Common myeloid progenitor, CD34-positive (primary cell): ENCODE measurements at regions not wholly inside any gene's neighbourhood (a gene's known extent, or its start where the extent isn't known, plus 50 kb on each side); places are given as distances from the start of the nearest gene placed in this dataset.
"Not testable (repeated sequence)": the region's sequence is repeated elsewhere in the genome, so short reads cannot be mapped to it uniquely, and the experiment has no call there.

ENCODE experiments used
- CTCF ChIA-PET: fragments of 350-600 bp; sonication (Branson Sonifier 250); formaldehyde crosslinking; loops from one replicate; lab custom pipeline; 2021; ENCODE audit warnings: antibody characterized with exemption; lab: Charles Lee
- POLR2A ChIA-PET: fragments of 350-600 bp; sonication (Branson Sonifier 250); formaldehyde crosslinking; loops from one replicate; lab custom pipeline; 2021; ENCODE audit warnings: antibody characterized with exemption; lab: Charles Lee
- DNase-seq, 3 donors: peaks; one replicate each; pipeline versions ENCODE4 v3.0.0 to v3.0.0-alpha.2; 2013
- H3K27ac ChIP-seq, 2 experiments: 1 replicate in 1 of 2; 2 replicates in 1 of 2; pipeline ENCODE4 v1.7.0; 2013; ENCODE audit warnings: inconsistent platforms in 2 of 2, low read length in 2 of 2, mild to moderate bottlenecking in 2 of 2, low read depth in 1 of 2, moderate library complexity in 1 of 2; ENCODE audit not compliant: severe bottlenecking in 2 of 2, insufficient read depth in 1 of 2, poor library complexity in 1 of 2
- H3K27me3 ChIP-seq, 5 experiments: replicated peaks in 2 of 5; 1 replicate in 3 of 5; 2 replicates in 2 of 5; pipeline versions ENCODE4 v1.6.1 to v1.7.0; 2013; ENCODE audit warnings: low read length in 4 of 5, mild to moderate bottlenecking in 2 of 5, moderate library complexity in 2 of 5, inconsistent platforms in 1 of 5; ENCODE audit not compliant: insufficient read depth in 5 of 5, control insufficient read depth in 4 of 5
- H3K36me3 ChIP-seq, 4 experiments: 1 replicate in 2 of 4; 2 replicates in 2 of 4; pipeline versions ENCODE4 v1.6.1 to v1.7.0; 2013; ENCODE audit warnings: low read length in 3 of 4, control low read depth in 1 of 4, mild to moderate bottlenecking in 1 of 4; ENCODE audit not compliant: control insufficient read depth in 4 of 4, insufficient read depth in 4 of 4
- H3K4me1 ChIP-seq, 4 experiments: 1 replicate in 3 of 4; 2 replicates in 1 of 4; pipeline versions ENCODE4 v1.6.1 to v1.7.1; 2013; ENCODE audit warnings: low read length in 3 of 4, mild to moderate bottlenecking in 3 of 4, control low read depth in 1 of 4, inconsistent platforms in 1 of 4, moderate library complexity in 1 of 4; ENCODE audit not compliant: control insufficient read depth in 4 of 4, insufficient read depth in 4 of 4; ENCODE audit errors: control extremely low read depth in 1 of 4
- H3K4me3 ChIP-seq, 7 experiments: 1 replicate in 4 of 7; 2 replicates in 3 of 7; pipeline versions ENCODE4 v1.5.1 to v1.7.0; 2013; ENCODE audit warnings: mild to moderate bottlenecking in 7 of 7, low read length in 6 of 7, moderate library complexity in 6 of 7, inconsistent platforms in 2 of 7, low read depth in 2 of 7, control low read depth in 1 of 7; ENCODE audit not compliant: insufficient read depth in 4 of 7, control insufficient read depth in 1 of 7; ENCODE audit errors: extremely low read depth in 1 of 7
- H3K9me3 ChIP-seq, 5 experiments: 1 replicate in 4 of 5; 2 replicates in 1 of 5; pipeline versions ENCODE4 v1.6.1 to v1.7.1; 2013; ENCODE audit warnings: low read length in 4 of 5, mild to moderate bottlenecking in 2 of 5, inconsistent platforms in 1 of 5, low read depth in 1 of 5, moderate library complexity in 1 of 5; ENCODE audit not compliant: control insufficient read depth in 4 of 5, insufficient read depth in 2 of 5; ENCODE audit errors: control extremely low read depth in 1 of 5
- WGBS: methylation state at CpG from one replicate; pipeline ENCODE4 v1.1.5; 2013; ENCODE audit not compliant: insufficient coverage; 5-methylcytosine and 5-hydroxymethylcytosine counted together

GRCh38 chr4:100879471-100879870, 361.6 kb upstream of the EMCN start:
- H3K27ac ChIP-seq: no peak overlapping the region
- peaks cover 0 to 8% (median 0%) of the 10 kb centered on the region in 4 experiments for H3K4me1 ChIP-seq
- CTCF ChIA-PET: no interaction called here
- no peak for DNase-seq
- no peaks in the 10 kb centered on the region for H3K36me3 ChIP-seq
- POLR2A ChIA-PET: no interaction called here
- no peaks in the 10 kb centered on the region for H3K9me3 ChIP-seq
- 100% methylated on average over 1 of the region's 1 CpG for WGBS
- H3K27me3 ChIP-seq: no peaks in the 10 kb centered on the region
- H3K4me3 ChIP-seq: no peak overlapping the region

- ChIA-PET POLR2A (interaction anchor here (0.7 kb wide), 1 partner anchor 134 kb away, joined by 3 read pairs; no protein-coding TSS in a partner anchor), CTCF (no interaction called here)
- no peaks in the 10 kb centered on the region for H3K27me3 ChIP-seq
- peaks cover 0 to 8% (median 0%) of the 10 kb centered on the region in 4 experiments for H3K4me1 ChIP-seq
- H3K27ac ChIP-seq: no peak overlapping the region
- H3K36me3 ChIP-seq: no peaks in the 10 kb centered on the region
- no peaks in the 10 kb centered on the region for H3K9me3 ChIP-seq
- peak in 2 of 3 donors; percentile 10 to 35 for DNase-seq
- no peak overlapping the region for H3K4me3 ChIP-seq
Observed at GRCh38 chr4:100876546-100876945, 358.7 kb upstream of the EMCN start.

- Histone ChIP-seq H3K4me1 (peaks cover 0 to 8% (median 0%) of the 10 kb centered on the region in 4 experiments), H3K27ac (no peak overlapping the region), H3K36me3 (no peaks in the 10 kb centered on the region), H3K27me3 (no peaks in the 10 kb centered on the region), H3K9me3 (no peaks in the 10 kb centered on the region), H3K4me3 (no peak overlapping the region)
- ChIA-PET POLR2A (no interaction called here), CTCF (no interaction called here)
- DNase-seq: no peak
- WGBS: 94% methylated on average over 3 of the region's 4 CpGs
Observed at GRCh38 chr4:100875296-100876068, 357.7 kb upstream of the EMCN start.

GRCh38 chr4:100872811-100873210, 355.0 kb upstream of the EMCN start:
- DNase-seq: no peak
- ChIA-PET CTCF (no interaction called here), POLR2A (interaction anchor here (0.6 kb wide), 1 partner anchor 179 kb away, joined by 3 read pairs; no protein-coding TSS in a partner anchor)
- 100% methylated on average over 3 of the region's 3 CpGs for WGBS
- Histone ChIP-seq H3K36me3 (no peaks in the 10 kb centered on the region), H3K27ac (no peak overlapping the region), H3K4me1 (peaks cover 0 to 8% (median 0%) of the 10 kb centered on the region in 4 experiments), H3K4me3 (no peak overlapping the region), H3K27me3 (no peaks in the 10 kb centered on the region), H3K9me3 (no peaks in the 10 kb centered on the region)

GRCh38 chr4:100870940-100871772, 353.3 kb upstream of the EMCN start:
- Histone ChIP-seq H3K4me3 (no peak overlapping the region), H3K27ac (no peak overlapping the region), H3K9me3 (no peaks in the 10 kb centered on the region), H3K4me1 (peaks cover 0 to 1% (median 0%) of the 10 kb centered on the region in 4 experiments), H3K36me3 (no peaks in the 10 kb centered on the region), H3K27me3 (no peaks in the 10 kb centered on the region)
- CTCF ChIA-PET: interaction anchor here (0.5 kb wide), 1 partner anchor 633 kb away, joined by 3 read pairs; no protein-coding TSS in a partner anchor
- WGBS: 98% methylated on average over 4 of the region's 8 CpGs
- DNase-seq: no peak
- POLR2A ChIA-PET: no interaction called here

- POLR2A ChIA-PET: no interaction called here
- H3K27ac ChIP-seq: no peak overlapping the region
- H3K27me3 ChIP-seq: no peaks in the 10 kb centered on the region
- H3K36me3 ChIP-seq: no peaks in the 10 kb centered on the region
- no peaks in the 10 kb centered on the region for H3K4me1 ChIP-seq
- CTCF ChIA-PET: no interaction called here
- no peak for DNase-seq
- no peaks in the 10 kb centered on the region for H3K9me3 ChIP-seq
- no peak overlapping the region for H3K4me3 ChIP-seq
- WGBS: 100% methylated on average over 1 of the region's 1 CpG
Observed at GRCh38 chr4:100869276-100869675, 351.5 kb upstream of the EMCN start.

- H3K27me3 ChIP-seq, DNase-seq, H3K9me3 ChIP-seq, H3K27ac ChIP-seq, H3K4me3 ChIP-seq, H3K4me1 ChIP-seq, POLR2A ChIA-PET, H3K36me3 ChIP-seq, CTCF ChIA-PET: not testable (repeated sequence)
- 100% methylated on average over 2 of the region's 4 CpGs for WGBS
Observed at GRCh38 chr4:100868281-100868680, 350.5 kb upstream of the EMCN start.
